H1 (cell line): ENCODE measurements at regions not wholly inside any gene's neighbourhood (a gene's known extent, or its start where the extent isn't known, plus 50 kb on each side); places are given as distances from the start of the nearest gene placed in this dataset.

Experiments used
- CTCF ChIA-PET: fragments of 300-600 bp; sonication (Branson Sonifier 250); formaldehyde crosslinking; loops from one replicate; lab custom pipeline; 2021; ENCODE audit not compliant: partially characterized antibody; lab: Charles Lee
- POLR2A ChIA-PET: fragments of 300-600 bp; sonication (Branson Sonifier 250); formaldehyde crosslinking; loops from one replicate; lab custom pipeline; 2021; ENCODE audit warnings: inconsistent platforms; ENCODE audit not compliant: partially characterized antibody; lab: Charles Lee
- DNase-seq, 2 experiments: peaks; one replicate each; pipeline versions ENCODE4 v3.0.0 to v3.0.0-alpha.2; 2010 to 2022; ENCODE audit warnings: low spot score in 2 of 2, low read depth in 1 of 2, mixed read lengths in 1 of 2
- FAIRE-seq: peaks from 2 replicates; lab custom pipeline; 2011; peaks lifted over from hg19 to GRCh38; lab: Jason Lieb, UNC
- H2AFZ ChIP-seq: 2 replicates; pipeline ENCODE4 v1.8.1; 2012; ENCODE audit warnings: low read length, inconsistent platforms
- H2AK5ac ChIP-seq: 2 replicates; pipeline ENCODE4 v1.6.1; 2013; ENCODE audit warnings: low read depth, low read length
- H2BK120ac ChIP-seq: replicated peaks from 2 replicates; pipeline ENCODE3; 2013; ENCODE audit warnings: low read depth, low read length, inconsistent platforms
- H2BK12ac ChIP-seq: 2 replicates; pipeline ENCODE4 v1.6.1; 2013; ENCODE audit warnings: low read depth, low read length
- H2BK15ac ChIP-seq: 2 replicates; pipeline ENCODE4 v1.6.1; 2013; ENCODE audit warnings: low read length
- H2BK20ac ChIP-seq: 2 replicates; pipeline ENCODE4 v1.6.1; 2013; ENCODE audit warnings: low read length
- H2BK5ac ChIP-seq: 2 replicates; pipeline ENCODE4 v1.6.1; 2013; ENCODE audit warnings: low read depth, low read length
- H3K14ac ChIP-seq: 2 replicates; pipeline ENCODE4 v1.6.1; 2013; ENCODE audit warnings: inconsistent platforms; ENCODE audit not compliant: insufficient read length
- H3K18ac ChIP-seq: 2 replicates; pipeline ENCODE4 v1.6.1; 2013; ENCODE audit warnings: low read length; ENCODE audit errors: extremely low read depth
- H3K23ac ChIP-seq: 2 replicates; pipeline ENCODE4 v1.6.1; 2013; ENCODE audit warnings: inconsistent platforms; ENCODE audit not compliant: insufficient read length
- H3K23me2 ChIP-seq: 2 replicates; pipeline ENCODE4 v1.6.1; 2013; ENCODE audit warnings: low read depth, low read length
- H3K27ac ChIP-seq: 2 replicates; pipeline ENCODE4 v1.6.1; 2011; ENCODE audit warnings: low read depth, low read length, inconsistent platforms
- H3K27me3 ChIP-seq, 4 experiments: replicated peaks in 1 of 4; 1 replicate in 1 of 4; 2 replicates in 3 of 4; pipeline versions ENCODE4 v1.6.1 to v1.8.1; 2011 to 2013; ENCODE audit warnings: low read length in 3 of 4, mild to moderate bottlenecking in 3 of 4, inconsistent platforms in 2 of 4, mixed read lengths in 2 of 4, moderate library complexity in 1 of 4; ENCODE audit not compliant: control insufficient read depth in 3 of 4, insufficient read depth in 3 of 4; ENCODE audit errors: extremely low read depth in 1 of 4
- H3K36me3 ChIP-seq, 4 experiments: 2 replicates each; pipeline versions ENCODE4 v1.6.1 to v1.8.1; 2011 to 2013; ENCODE audit warnings: mild to moderate bottlenecking in 4 of 4, low read length in 3 of 4, moderate library complexity in 2 of 4, control low read depth in 1 of 4, inconsistent platforms in 1 of 4; ENCODE audit not compliant: insufficient read depth in 4 of 4, control insufficient read depth in 2 of 4
- H3K4ac ChIP-seq: replicated peaks from 2 replicates; pipeline ENCODE3; 2013; ENCODE audit warnings: low read length, low read depth, mixed read lengths, inconsistent platforms; ENCODE audit not compliant: insufficient read length
- H3K4me1 ChIP-seq, 4 experiments: replicated peaks in 1 of 4; 1 replicate in 1 of 4; 2 replicates in 3 of 4; pipeline versions ENCODE4 v1.6.1 to v1.8.1; 2011 to 2013; ENCODE audit warnings: low read length in 3 of 4, inconsistent platforms in 2 of 4, mixed read lengths in 1 of 4; ENCODE audit not compliant: insufficient read depth in 4 of 4, control insufficient read depth in 3 of 4
- H3K4me2 ChIP-seq, 2 experiments: 2 replicates each; pipeline versions ENCODE4 v1.6.1 to v1.8.1; 2011 to 2013; ENCODE audit warnings: low read depth in 2 of 2, low read length in 2 of 2, control low read depth in 1 of 2, inconsistent platforms in 1 of 2, mild to moderate bottlenecking in 1 of 2; ENCODE audit not compliant: insufficient read depth in 1 of 2
- H3K4me3 ChIP-seq, 4 experiments: fragments of 200-600, 300-600 bp in 1 of 4; sonication (generic), shearing (Covaris generic), sonication (Bioruptor Twin) in 1 of 4; 2 replicates each; pipeline versions ENCODE4 v1.5.1 to v1.8.1; 2011 to 2016; ENCODE audit warnings: low read length in 4 of 4, low read depth in 3 of 4, control low read depth in 2 of 4, inconsistent platforms in 2 of 4, mild to moderate bottlenecking in 2 of 4, mixed read lengths in 1 of 4, moderate library complexity in 1 of 4; ENCODE audit not compliant: insufficient read depth in 2 of 4; ENCODE audit errors: extremely low read depth in 1 of 4
- H3K56ac ChIP-seq: replicated peaks from 2 replicates; pipeline ENCODE3; 2013; ENCODE audit warnings: low read depth, mild to moderate bottlenecking, mixed read lengths, low read length, inconsistent platforms; ENCODE audit not compliant: insufficient read length
- H3K79me1 ChIP-seq: 2 replicates; pipeline ENCODE4 v1.6.1; 2013; ENCODE audit warnings: low read depth, low read length, control low read depth
- H3K79me2 ChIP-seq, 2 experiments: 2 replicates each; pipeline versions ENCODE4 v1.6.1 to v1.8.1; 2012 to 2013; ENCODE audit warnings: low read length in 2 of 2, mild to moderate bottlenecking in 2 of 2, inconsistent platforms in 1 of 2; ENCODE audit not compliant: insufficient read depth in 2 of 2, control insufficient read depth in 1 of 2
- H3K9ac ChIP-seq, 4 experiments: replicated peaks in 1 of 4; 1 replicate in 1 of 4; 2 replicates in 3 of 4; pipeline versions ENCODE4 v1.6.1 to v1.8.1; 2011 to 2013; ENCODE audit warnings: low read depth in 3 of 4, low read length in 3 of 4, control low read depth in 2 of 4, mild to moderate bottlenecking in 2 of 4, moderate library complexity in 2 of 4, inconsistent platforms in 1 of 4; ENCODE audit errors: extremely low read depth in 1 of 4
- H3K9me3 ChIP-seq, 2 experiments: 2 replicates each; pipeline versions ENCODE4 v1.6.1 to v1.8.1; 2012 to 2013; ENCODE audit warnings: mild to moderate bottlenecking in 2 of 2, moderate library complexity in 2 of 2, control low read depth in 1 of 2, inconsistent platforms in 1 of 2, low read depth in 1 of 2, low read length in 1 of 2, mixed read lengths in 1 of 2; ENCODE audit not compliant: insufficient read depth in 2 of 2
- H4K20me1 ChIP-seq, 2 experiments: replicated peaks in 1 of 2; 2 replicates each; pipeline versions ENCODE3 to v1.8.1; 2011 to 2013; ENCODE audit warnings: inconsistent platforms in 2 of 2, low read length in 2 of 2, mild to moderate bottlenecking in 1 of 2; ENCODE audit not compliant: insufficient read depth in 2 of 2, control insufficient read depth in 1 of 2
- H4K5ac ChIP-seq: 2 replicates; pipeline ENCODE4 v1.6.1; 2013; ENCODE audit warnings: low read length, low read depth, mixed read lengths, inconsistent platforms; ENCODE audit not compliant: insufficient read length
- H4K8ac ChIP-seq: 2 replicates; pipeline ENCODE4 v1.8.0; 2013; ENCODE audit warnings: mild to moderate bottlenecking, moderate library complexity, low read length, inconsistent platforms; ENCODE audit not compliant: insufficient read depth; ENCODE audit errors: extremely low read depth
- H4K91ac ChIP-seq: replicated peaks from 2 replicates; pipeline ENCODE3; 2013; ENCODE audit warnings: low read length, mixed read lengths, inconsistent platforms; ENCODE audit not compliant: insufficient read length
- EZH2 ChIP-seq: fragments of 200-600 bp; sonication (generic); IDR thresholded peaks from 2 replicates; pipeline ENCODE4 v1.7.1; 2012; ENCODE audit warnings: low read depth, mild to moderate bottlenecking, moderate library complexity, low read length, inconsistent platforms; ENCODE audit not compliant: severe bottlenecking
- NANOG ChIP-seq: IDR thresholded peaks from 2 replicates; pipeline ENCODE4 v1.6.1; 2011; ENCODE audit warnings: low read length, low read depth, mild to moderate bottlenecking, inconsistent platforms; ENCODE audit not compliant: insufficient read depth, poor library complexity, severe bottlenecking
- ZNF274 ChIP-seq: IDR thresholded peaks from 2 replicates; pipeline ENCODE4 v1.7.0; 2012; ENCODE audit warnings: low read length, borderline replicate concordance; ENCODE audit errors: extremely low read depth
- WGBS, 2 experiments: shearing (Covaris generic) in 1 of 2; methylation state at CpG; one replicate each; pipeline versions ENCODE4 v1.1.6 to v1.1.7; 2013 to 2015; ENCODE audit warnings: low lambda C conversion rate in 2 of 2, mixed read lengths in 2 of 2, inconsistent platforms in 1 of 2, low coverage in 1 of 2, missing lambda C conversion rate in 1 of 2; ENCODE audit not compliant: insufficient replicate concordance in 2 of 2, insufficient coverage in 1 of 2, insufficient read length in 1 of 2; ENCODE audit errors: extremely low coverage in 1 of 2, missing lambda C conversion rate in 1 of 2; 5-methylcytosine and 5-hydroxymethylcytosine counted together
- TF ChIP-seq, protein P1 (sequence below): IDR thresholded peaks from 2 replicates; pipeline ENCODE4 v1.6.1; 2011; ENCODE audit warnings: low read depth, mild to moderate bottlenecking, low read length; ENCODE audit not compliant: insufficient read depth

DNA sequence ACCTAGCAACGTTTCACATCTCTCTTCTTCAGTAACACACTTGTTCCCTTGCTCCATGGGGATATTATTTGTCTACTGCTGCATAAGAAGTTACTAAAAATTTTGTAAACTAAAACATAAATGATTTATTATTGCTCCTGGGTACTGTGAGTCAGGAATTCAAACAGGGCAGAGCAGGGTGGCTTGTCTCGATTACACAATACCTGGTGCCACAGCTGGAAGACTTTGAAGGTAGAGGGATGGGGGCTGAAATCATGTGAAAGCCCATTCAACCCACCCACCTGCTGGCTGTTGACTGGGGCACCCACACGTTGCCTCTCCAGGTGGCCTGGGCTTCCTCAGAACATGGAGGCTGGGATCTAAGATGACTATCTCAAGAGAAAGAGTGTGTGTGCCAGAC lies 213.2 kb downstream of the ESM1 start:
- Histone ChIP-seq H3K4me1 (no peaks in the 10 kb centered on the region), H3K9me3 (no peaks in the 10 kb centered on the region), H3K14ac (no peak overlapping the region), H4K8ac (no peak overlapping the region), H4K91ac (no peak overlapping the region), H3K4me2 (no peak overlapping the region), H3K79me2 (no peaks in the 10 kb centered on the region), H3K4ac (no peak overlapping the region), H2AK5ac (no peak overlapping the region), H2BK15ac (no peak overlapping the region), H3K23me2 (no peaks in the 10 kb centered on the region), H3K56ac (no peak overlapping the region), H3K27me3 (peaks cover 0 to 1% (median 0%) of the 10 kb centered on the region in 4 experiments; a peak in 1 of 7 replicates), H2BK12ac (no peak overlapping the region), H2BK20ac (no peak overlapping the region), H3K4me3 (no peak overlapping the region), H3K27ac (no peak overlapping the region), H2BK120ac (no peak overlapping the region), H3K18ac (no peak overlapping the region), H3K36me3 (no peaks in the 10 kb centered on the region), H3K79me1 (no peaks in the 10 kb centered on the region), H2AFZ (no peak overlapping the region), H4K20me1 (no peaks in the 10 kb centered on the region), H3K23ac (no peak overlapping the region), H4K5ac (no peak overlapping the region), H3K9ac (no peak overlapping the region), H2BK5ac (no peak overlapping the region)
- ChIA-PET POLR2A (no interaction called here), CTCF (interaction anchor here (1.1 to 2.4 kb wide), 3 partner anchors 53 to 255 kb away, joined by 3 to 8 read pairs (median 3); partner anchors contain the start of gene SNX18)
- no peak for DNase-seq
- no peak for FAIRE-seq
- WGBS, 2 experiments, result 82% methylated on average over 3 of the region's 3 CpGs; no CpG with 5 or more reads in 1 of the 2 experiments
- TF ChIP-seq NANOG (no peak), ZNF274 (no peak), EZH2 (no peak)
- TF ChIP-seq, protein P1, sequence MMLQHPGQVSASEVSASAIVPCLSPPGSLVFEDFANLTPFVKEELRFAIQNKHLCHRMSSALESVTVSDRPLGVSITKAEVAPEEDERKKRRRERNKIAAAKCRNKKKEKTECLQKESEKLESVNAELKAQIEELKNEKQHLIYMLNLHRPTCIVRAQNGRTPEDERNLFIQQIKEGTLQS, result no peak
